ENCODE measurements at regions not wholly inside any gene's neighbourhood (a gene's known extent, or its start where the extent isn't known, plus 50 kb on each side); places are given as distances from the start of the nearest gene placed in this dataset.
"Not testable (repeated sequence)": the region's sequence is repeated elsewhere in the genome, so short reads cannot be mapped to it uniquely, and the experiment has no call there.

- no peak for DNase-seq
Measured at GRCh38 chr5:92665506-92665905, 915.5 kb downstream of the NR2F1-AS1 start.

GRCh38 chr5:92662741-92663140, 918.3 kb downstream of the NR2F1-AS1 start:
- no peak for DNase-seq

- DNase-seq: no peak
Measured at GRCh38 chr5:92659246-92659645, 921.8 kb downstream of the NR2F1-AS1 start.

GRCh38 chr5:92654601-92655000, 926.4 kb downstream of the NR2F1-AS1 start:
- DNase-seq: not testable (repeated sequence)

GRCh38 chr5:92653730-92654461, 927.1 kb downstream of the NR2F1-AS1 start:
- DNase-seq: no peak

GRCh38 chr5:92652756-92653155, 928.3 kb downstream of the NR2F1-AS1 start:
- no peak for DNase-seq

- no peak for DNase-seq
Measured at GRCh38 chr5:92644266-92644886, 936.6 kb downstream of the NR2F1-AS1 start.

- no peak for DNase-seq
Measured at GRCh38 chr5:92641031-92641962, 939.7 kb downstream of the NR2F1-AS1 start.

GRCh38 chr5:92640340-92640739, 940.7 kb downstream of the NR2F1-AS1 start:
- DNase-seq: no peak

- DNase-seq: no peak
Measured at GRCh38 chr5:92637960-92638359, 943.1 kb downstream of the NR2F1-AS1 start.

GRCh38 chr5:92637247-92637646, 943.8 kb downstream of the NR2F1-AS1 start:
- DNase-seq: no peak

GRCh38 chr5:92635001-92635461, 946.0 kb downstream of the NR2F1-AS1 start:
- DNase-seq: no peak

GRCh38 chr5:92633875-92634487, 947.0 kb downstream of the NR2F1-AS1 start:
- no peak for DNase-seq

- DNase-seq: no peak
Measured at GRCh38 chr5:92633176-92633575, 947.8 kb downstream of the NR2F1-AS1 start.

GRCh38 chr5:92631237-92631701, 949.8 kb downstream of the NR2F1-AS1 start:
- DNase-seq: not testable (repeated sequence)

- no peak for DNase-seq
Measured at GRCh38 chr5:92629574-92629973, 951.4 kb downstream of the NR2F1-AS1 start.

- DNase-seq: no peak
Measured at GRCh38 chr5:92629000-92629399, 952.0 kb downstream of the NR2F1-AS1 start.

GRCh38 chr5:92627186-92627585, 953.8 kb downstream of the NR2F1-AS1 start:
- no peak for DNase-seq

GRCh38 chr5:92616085-92616484, 964.9 kb downstream of the NR2F1-AS1 start:
- no peak for DNase-seq

- DNase-seq: no peak
Measured at GRCh38 chr5:92613546-92613945, 967.5 kb downstream of the NR2F1-AS1 start.

- DNase-seq: not testable (repeated sequence)
Measured at GRCh38 chr5:92610435-92610834, 970.6 kb downstream of the NR2F1-AS1 start.

- no peak for DNase-seq
Measured at GRCh38 chr5:92605591-92605990, 975.4 kb downstream of the NR2F1-AS1 start.
